ENCODE measurements at regions not wholly inside any gene's neighbourhood (a gene's known extent, or its start where the extent isn't known, plus 50 kb on each side); places are given as distances from the start of the nearest gene placed in this dataset.
"Not testable (repeated sequence)": the region's sequence is repeated elsewhere in the genome, so short reads cannot be mapped to it uniquely, and the experiment has no call there.

DNA sequence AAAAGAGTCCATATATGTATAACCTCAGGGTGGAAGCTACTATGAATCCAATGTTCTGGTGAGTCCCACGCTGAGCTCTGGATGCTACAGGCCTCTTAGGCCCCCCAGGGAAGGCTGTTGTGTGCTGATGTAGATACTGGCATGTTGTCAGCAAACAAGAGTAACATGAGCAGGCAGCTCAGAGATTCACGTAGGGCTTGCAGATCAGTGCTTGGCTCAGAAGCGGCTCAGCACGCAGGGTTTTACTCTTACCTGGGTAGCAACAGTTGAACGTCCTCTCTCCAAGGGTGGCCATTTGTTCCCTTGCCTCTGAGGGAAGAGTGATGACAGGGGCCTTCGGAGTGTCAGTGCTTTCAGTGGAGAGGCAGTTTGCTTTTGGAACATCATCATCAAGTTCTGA lies 93.4 kb downstream of the ZFP64 start:
- DNase-seq (ENCODE audit: low spot score), result no peak

DNA sequence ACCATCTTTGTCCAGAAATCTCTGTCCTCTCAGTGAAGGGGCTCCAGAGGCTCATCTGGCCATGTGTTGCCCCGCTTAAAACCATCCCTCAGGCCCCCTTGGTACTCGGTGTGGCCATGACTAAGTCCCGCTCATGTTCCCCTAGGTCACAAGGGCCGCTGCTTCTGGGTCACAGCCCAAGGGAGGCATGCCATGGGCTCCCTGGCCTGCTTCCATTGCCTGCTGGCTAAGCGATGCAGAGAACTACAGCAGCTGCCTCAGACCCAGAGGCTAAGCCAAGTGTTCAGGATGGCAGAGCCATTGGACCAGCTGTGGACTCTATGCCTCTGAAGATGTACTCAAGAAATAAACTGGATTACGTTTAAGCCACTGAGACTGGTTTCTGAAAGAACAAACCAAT lies 95.5 kb downstream of the ZFP64 start:
- DNase-seq (ENCODE audit: low spot score), result no peak

DNA sequence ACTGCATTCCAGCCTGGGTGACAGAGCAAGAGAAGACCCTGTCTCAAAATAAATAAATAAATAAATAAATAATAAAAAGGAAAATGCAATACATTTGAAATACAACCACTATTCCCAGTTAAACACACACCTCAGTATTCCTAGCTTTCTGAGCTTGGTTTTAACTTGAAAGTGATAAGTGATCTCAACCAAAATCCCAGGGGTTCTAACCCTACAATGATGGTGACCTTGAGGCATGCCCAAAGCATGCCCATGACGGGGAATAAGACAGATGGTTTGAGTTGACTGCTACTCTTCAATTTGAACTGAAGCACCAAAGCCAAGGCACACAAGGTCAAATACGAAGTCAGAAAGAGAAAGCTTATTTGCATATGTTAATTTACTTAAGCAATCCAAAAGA lies 96.9 kb downstream of the ZFP64 start:
- no peak for DNase-seq (ENCODE audit: low spot score)

DNA sequence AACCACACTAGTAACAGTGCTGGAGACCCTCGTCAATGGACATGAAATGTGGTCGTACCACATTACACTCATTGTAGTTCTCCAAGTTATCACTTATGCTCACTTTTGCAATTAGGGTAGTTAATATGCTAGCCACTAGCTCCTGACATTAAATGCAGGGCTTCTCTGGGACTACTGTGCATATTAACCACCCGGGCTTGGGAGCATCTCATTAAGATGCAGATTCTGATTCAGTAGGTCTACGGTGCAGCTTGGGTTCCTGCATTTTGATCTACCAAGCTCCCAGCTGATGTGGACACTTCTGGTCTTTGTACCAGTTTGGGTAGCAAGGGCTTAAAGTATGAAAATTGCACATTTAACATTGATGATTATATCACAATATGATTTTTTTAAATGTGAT lies 98.0 kb downstream of the ZFP64 start:
- DNase-seq (ENCODE audit: low spot score), result no peak

DNA sequence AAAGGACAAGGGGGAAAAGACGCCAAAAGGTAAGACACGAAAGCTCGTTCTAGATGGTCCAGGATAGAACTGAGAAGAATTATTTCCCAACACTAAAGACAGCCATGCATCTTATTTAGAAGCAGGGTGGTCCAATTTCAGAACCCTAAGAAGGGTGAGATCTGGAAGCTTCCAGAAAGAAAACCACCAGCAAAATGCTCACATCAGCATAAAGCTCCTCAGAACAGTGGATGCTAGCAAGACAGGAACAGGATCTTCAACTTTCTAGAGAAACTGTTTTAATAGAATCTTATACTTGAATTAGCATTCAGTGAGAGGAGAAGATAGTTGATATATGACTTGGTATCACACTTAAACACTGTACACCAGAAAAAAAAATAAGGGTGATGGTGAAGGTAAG lies 101.5 kb downstream of the ZFP64 start:
- no peak for DNase-seq (ENCODE audit: low spot score)

DNA sequence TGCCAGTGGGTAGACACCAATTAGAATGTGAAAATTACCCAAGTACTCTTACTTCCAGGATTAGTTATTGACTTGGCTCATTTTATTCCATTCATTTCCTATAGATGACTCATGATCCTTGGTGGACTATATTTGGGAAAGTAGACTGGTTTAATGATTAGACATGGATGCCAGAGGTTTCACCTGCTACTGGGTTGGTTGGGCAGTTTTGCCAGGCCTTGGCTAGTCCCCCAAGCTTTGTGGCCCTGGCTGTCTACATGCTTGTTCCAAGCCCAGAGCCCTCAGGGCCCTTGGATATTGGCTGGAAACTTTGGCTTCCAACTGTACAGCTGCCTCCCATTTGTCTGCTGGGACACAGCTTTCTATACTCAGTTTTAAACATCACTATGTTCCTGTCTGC lies 104.1 kb downstream of the ZFP64 start:
- no peak for DNase-seq (ENCODE audit: low spot score)

DNA sequence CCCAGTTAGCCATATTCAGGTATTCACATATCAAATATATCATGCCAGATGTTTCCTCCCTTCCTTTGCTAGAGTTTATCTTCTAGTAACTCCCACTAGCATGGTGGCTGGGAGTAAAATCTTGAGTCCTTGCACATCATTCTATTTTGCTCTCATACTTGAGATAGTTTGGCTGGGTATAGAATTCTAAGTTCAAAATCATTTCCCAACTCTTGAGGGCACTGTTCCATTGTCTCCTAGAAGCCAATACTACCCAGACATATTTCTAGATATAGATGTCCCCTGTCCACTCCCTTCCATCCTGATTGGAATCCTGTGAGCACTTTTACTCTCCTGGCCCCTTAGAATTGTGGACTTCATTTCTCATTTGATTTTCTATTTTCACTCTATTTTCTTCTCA lies 104.7 kb downstream of the ZFP64 start:
- no peak for DNase-seq (ENCODE audit: low spot score)

DNA sequence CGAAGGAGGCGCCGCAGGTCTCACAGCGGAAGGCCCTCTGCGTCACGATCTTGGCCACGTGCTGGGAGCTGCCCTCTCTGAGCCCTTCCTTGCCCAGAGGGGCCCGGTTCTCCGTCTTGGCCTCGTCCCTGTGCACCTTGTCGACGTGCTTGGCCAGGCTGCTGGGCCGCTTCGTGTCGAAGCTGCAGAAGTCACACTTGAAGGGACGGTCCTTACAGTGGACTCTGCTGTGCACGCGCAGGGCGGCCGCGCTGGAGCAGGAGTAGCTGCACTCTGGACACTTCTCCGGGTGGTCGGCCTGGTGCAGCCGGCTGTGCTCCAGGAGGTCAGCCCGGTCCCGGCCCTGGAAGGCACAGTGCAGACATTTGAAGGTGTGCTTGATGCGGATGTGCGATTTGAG lies 106.9 kb downstream of the ZFP64 start:
- DNase-seq (ENCODE audit: low spot score), result no peak

DNA sequence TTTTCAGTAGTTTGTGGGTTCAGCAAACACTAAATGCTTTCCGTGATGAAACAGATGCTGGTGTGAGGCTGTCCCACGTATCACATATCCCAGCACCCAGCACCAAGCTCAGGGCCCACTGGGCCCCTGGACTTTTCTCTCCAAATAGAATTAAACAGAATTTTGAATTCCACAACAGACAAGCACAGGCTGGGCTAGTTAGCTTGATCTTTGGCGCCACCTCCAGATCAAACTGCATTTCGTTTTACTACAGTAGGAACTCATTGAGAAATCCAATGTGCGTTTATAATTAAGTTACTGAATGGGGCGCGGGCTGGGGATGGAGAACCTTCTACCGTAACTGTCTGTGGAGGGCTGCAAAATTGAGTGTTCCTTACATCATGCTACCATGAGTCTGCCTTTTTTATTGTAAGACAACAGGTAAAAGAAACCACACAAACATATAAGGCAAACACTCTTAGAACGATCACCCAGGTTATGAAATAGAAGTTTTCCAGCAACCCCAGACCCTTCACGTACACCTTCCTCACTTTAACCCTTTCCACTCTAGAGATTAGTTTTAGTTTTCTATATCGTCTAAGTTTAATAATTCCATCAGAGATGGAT lies 107.8 kb downstream of the ZFP64 start:
- peak; percentile 68 for DNase-seq (ENCODE audit: low spot score)

DNA sequence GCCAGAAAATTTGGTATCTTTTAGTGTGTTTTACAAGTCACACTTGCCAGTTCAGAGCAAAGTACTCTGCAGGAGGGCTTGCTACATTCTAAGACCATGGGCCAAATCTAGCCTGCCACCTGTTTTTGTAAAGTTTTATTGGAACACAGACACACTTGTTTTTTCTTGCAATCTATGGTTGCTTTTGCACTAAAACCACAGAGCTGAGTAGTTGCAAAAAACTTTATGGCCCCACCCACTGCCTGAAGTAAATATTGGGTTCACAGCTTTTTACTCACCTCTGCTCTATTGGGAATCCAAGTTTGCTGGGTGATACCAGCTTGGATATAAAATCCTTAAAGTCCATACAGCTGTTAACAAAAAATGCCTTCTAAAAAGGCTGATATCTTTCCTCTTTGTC lies 109.0 kb downstream of the ZFP64 start:
- no peak for DNase-seq (ENCODE audit: low spot score)

DNA sequence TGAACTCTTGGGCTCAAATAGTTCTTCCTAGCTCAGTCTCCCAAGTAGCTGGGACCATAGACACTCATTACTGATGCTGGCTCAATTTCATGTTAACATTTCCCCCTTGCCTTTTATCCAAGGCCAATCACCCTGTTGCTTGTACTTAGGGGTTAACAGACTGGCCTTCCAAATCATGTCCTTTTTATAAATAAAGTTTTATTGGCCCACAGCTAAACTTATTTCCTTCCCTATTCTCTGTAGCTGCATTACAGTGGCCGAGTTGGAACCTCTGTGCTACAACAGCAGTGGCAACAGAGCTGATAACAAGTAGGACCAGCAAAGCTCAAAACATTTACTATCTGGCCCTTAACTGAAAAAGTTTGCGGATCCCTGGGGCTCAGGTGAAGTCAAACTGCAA lies 109.8 kb downstream of the ZFP64 start:
- no peak for DNase-seq (ENCODE audit: low spot score)

DNA sequence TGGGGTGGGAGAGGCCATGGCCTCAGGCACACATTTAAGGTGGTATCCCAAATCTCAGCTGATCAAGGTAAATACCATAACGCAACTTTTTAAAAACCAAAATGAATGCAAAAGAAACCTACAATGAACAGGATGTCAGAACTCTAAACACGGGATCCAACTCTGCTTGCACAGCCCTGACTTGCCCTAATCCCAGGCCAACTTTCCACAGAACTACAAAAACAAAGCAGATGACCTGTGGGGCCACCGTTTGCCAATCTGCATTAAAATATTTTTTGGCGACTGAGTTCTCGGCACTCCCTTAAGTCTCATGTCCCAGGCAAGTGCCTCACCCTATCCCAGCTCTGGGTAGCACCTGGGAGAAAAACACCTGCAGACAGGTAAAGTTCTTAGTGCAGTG lies 110.5 kb downstream of the ZFP64 start:
- no peak for DNase-seq (ENCODE audit: low spot score)

DNA sequence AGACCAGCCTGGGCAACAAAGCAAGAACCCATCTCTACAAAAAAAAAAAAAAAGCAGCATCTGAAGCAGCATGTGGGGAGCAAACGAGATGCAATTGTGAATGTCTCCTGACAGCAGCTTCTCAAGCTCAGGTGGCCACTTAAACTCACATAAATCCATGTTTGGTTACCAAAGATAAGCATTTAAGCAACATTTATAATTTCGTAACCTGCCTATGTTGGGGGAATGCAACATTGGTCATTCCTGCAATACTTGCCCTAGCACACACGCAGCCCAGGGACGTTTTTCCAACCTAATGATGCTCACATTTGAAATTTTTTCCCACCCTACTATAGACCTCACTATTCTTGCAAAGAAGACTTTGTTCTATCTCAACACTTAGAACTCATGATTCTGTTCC lies 113.3 kb downstream of the ZFP64 start:
- no peak for DNase-seq (ENCODE audit: low spot score)

DNA sequence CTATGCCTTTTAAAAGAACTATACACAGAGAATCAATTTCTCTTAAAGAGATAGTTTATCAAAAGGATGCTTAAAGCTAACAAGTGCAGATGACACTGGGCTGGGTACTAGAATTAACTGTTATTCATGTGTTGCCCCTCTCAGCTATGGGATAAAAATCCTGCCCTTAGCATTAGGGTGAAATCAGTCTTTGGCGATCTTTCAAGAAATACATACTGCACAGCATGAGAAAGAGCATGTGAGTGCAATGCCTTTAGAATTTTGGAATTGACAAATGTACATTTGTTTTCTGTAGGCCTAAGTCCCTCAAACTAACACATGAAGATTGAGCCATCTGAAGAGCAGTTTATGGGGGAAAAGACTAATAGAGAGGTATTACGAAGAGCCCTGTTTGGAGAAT lies 115.4 kb downstream of the ZFP64 start:
- no peak for DNase-seq (ENCODE audit: low spot score)

DNA sequence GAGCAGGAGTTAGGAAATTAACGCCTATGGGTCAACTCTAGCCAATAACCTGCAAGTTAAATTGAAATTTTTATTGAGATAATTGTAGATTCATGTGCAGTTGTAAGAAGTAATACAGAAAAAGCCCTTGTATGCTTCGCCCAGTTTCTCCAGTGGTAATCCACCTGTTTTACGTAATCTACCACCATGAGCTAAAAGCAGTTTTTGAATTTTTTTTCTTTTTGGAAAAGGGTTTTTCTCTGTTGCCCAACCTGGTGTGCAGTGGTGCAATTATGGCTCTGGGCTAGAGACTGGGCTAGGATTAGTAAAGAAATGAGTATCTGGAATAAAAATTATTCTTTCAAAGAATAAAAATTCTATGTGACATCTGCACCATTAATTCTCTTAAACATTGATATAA lies 116.2 kb downstream of the ZFP64 start:
- DNase-seq (ENCODE audit: low spot score), result no peak

DNA sequence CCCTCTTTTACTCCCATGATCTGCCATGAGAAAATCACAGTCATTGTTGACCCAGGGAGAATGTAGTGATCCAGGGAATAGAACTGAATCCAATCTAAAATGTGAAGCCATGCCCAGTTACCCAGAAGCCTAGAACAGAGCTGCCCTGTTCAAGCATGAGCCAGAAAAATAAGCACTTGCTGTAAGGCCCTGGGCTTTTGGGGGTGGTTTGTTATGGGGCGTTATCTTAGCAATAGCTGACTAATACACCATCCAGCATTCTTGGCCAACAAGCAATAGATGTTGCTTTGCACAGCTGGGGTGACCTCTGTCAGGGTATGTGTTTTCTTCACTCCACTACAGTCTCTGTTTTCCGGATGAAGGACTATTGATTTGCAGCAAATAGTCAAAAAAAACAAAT lies 120.4 kb downstream of the ZFP64 start:
- DNase-seq (ENCODE audit: low spot score), result no peak

DNA sequence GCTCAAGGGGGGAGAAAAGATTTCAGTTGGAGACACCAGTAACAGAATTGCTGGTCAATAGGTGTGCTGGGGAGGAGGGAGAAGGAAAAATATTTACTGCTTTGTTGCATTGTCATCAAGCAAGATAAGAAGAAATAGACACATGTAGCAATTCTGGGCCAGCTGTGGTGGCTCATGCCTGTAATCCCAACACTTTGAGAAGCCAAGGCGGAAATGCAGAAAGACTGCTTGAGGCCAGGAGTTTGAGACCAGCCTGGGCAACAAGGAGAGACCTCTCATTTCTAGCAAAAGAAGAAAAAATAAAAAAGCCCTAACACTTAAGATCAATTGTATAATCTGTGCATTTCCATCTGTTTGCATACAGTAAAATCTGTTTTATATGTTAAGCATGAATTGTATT lies 126.6 kb downstream of the ZFP64 start:
- DNase-seq (ENCODE audit: low spot score), result no peak

DNA sequence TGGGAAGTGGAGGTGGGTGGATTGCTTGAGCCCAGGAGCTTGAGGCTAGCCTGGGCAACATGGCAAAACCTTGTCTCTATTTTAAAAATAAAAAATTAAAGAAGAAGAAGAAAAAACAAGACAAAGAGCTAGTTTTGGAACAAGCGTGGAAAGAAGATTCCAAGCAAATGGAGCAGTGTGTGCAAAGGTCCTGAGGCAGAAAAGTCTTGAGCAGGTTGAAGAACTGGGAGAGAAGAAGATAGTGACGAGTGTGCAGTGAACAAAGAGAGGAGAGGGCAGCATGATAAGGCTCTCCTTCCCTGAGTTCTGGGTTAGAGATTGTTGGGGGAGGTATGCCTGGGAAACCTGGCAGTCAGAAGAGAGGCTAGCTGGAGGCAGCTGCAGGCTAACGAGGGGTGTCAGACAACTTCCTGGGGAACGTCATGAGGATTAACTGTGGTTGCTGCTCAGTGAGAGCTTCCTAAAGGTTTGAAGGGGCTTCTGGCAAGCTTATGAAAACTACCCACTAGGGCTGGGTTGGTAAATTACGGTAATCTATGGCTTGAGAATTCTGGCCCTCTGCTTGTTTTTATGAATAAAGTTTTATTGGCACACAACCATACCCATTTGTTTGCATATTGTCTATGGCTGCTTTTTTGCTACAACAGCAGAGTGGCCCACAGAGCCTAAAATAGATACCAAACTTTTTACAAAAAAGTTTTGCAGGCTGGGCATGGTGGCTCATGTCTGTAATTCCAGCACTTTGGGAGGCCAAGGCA lies 128.9 kb downstream of the ZFP64 start:
- no peak for DNase-seq (ENCODE audit: low spot score)

DNA sequence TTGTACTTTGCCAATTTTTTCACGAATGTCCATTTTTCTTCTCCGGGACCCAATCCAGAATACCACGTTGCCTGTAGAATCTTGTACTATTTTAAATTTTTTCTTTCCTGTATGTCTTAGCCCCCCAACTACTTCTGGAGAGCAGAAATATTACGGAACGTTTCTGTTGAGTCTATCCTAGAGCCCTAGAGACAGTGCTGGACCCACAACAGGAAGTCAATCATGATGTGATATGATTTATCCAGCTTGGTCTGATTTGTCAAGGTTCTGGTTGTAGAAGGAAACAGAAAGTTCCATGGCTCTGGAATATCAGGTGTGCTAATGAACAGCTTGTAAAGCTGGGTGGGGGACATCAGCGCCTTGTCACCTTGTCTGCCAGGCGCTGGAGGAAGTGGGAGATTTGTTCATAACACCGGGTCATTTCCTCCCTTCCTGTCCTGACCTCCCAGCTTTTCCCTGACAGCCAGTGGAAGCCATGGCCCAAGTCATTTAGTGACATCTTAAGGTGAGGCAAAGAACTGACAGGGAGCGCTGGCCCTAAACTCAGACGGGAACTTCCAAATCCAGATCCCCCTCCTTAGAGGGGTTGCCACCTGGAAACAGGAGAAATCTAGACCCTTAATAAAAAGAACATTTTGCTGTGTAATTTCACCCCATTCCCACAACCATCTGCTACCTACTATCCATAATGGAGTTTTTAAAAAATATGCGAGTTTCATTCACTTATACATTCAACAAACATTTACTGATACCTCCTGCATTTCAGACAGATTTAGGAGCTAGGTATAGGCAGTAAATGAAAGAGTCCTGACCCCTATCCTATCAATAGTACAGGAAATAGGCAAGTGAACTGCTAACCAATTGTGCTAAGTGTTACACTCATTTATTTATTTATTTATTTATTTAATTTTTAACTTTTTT lies 130.5 kb downstream of the ZFP64 start:
- peak; percentile 9 for DNase-seq (ENCODE audit: low spot score)

DNA sequence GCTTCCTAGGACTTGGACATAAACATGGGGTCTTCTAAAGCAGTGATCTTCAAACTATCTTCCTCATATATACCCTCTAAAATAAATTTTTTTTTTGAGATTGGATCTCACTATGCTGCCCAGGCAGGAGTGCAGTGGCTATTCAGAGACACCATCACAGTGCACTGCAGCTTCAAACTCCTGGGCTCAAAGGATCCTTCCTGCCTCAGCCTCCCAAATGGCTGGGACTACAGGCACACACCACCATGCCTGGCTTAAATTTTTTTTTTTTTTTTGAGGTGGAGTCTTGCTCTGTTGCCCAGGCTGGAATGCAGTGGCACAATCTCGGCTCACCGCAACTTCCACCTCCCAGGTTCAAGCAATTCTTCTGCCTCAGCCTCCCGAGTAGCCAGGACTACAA lies 134.4 kb downstream of the ZFP64 start:
- not testable (repeated sequence) for DNase-seq (ENCODE audit: low spot score)

DNA sequence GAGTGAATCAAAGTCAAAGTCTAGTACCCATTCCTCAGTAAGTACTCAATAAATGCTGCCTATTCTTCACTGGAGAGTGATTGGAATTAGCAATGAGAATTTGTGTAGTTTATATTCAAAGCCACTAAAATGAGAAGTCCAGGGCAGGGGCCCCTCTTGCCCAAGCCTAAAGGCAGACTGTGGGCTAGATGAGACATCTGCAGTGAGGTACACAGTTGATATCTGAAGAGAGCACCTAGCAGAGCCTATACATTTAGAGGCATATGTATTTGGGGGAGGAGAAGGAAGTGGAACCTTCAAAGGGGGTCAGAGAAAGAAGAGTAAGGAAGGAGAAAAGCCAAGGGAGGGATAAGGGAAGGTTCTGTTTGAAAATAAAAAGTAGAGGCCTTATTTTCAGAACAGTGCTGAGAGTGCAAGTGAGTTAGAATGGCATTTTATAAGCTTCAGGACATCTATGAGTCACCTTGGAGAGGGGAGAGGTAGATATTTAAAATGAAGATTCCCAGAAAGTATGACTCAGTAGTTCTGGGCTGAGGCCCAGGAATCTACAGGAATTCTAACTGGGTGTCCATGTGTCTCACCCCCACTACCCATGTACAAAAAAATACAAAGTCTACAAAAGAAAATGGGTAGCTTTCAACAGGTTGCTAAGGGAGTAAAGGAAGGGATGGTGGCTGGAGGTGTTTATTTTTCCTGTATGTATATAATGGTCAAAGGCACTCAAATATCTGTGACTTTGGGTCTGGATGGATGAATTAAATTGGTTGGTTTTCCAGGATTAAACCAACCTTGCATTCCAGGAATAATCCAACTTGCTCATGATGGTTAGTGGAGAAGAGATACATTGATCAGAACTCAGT lies 135.1 kb downstream of the ZFP64 start:
- DNase-seq (ENCODE audit: low spot score), result peak; percentile 34

DNA sequence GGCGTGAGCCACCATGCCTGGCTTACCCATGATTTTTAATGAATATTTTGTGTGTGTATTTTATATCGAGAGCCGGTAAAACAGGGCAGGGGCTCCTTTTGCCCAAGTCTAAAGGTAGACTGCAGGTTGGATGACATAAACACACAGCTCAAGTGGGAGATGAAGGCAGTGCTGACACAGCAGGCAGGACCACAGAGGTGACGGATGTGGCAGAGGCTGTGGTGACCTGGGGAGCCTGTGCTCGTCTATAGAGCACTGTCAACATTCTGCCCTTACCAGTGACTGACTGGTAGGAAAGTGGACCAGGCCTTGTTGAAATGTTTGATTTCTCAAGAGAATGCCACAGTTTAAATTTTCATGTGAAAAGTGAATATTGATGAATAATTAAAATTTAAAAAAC lies 137.5 kb downstream of the ZFP64 start:
- no peak for DNase-seq (ENCODE audit: low spot score)
